ENCODE measurements at regions not wholly inside any gene's neighbourhood (a gene's known extent, or its start where the extent isn't known, plus 50 kb on each side); places are given as distances from the start of the nearest gene placed in this dataset.

DNA sequence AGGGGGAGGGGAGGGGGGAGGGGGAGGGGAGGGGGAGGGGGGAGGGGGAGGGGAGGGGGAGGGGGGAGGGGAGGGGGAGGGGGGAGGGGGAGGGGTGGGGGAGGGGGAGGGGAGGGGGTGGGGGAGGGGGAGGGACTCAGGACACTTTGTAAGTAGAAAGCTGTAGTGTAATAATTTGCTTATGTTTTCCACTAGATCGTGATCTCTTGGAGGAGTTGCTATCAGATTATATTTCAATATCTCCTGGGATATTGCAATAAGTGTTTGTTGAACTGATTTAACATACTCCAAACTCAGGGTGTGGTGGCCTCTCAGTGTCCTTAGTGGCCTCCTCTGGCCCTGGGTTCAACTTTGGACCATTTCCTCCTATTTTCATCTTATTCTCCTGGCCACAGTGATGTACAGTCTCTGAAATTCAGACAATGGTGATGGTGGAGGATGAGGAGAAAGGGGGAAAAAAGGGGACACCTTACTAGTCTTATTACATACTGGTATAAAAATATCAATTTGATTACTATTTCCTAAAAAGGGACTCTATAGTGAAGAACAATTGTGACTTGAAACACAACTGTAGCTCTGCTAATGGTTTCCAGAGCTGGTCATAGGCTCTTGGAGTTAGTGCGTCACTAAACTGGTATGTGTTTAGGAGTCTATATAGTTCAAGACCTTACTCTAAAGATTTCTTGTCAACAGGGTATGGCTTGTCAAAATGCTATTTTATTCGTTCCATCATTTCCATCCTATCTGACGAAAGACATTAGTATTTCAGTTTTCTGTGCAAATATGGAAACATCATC lies 89.6 kb downstream of the DDX1 start:
- TF ChIP-seq, protein P1, sequence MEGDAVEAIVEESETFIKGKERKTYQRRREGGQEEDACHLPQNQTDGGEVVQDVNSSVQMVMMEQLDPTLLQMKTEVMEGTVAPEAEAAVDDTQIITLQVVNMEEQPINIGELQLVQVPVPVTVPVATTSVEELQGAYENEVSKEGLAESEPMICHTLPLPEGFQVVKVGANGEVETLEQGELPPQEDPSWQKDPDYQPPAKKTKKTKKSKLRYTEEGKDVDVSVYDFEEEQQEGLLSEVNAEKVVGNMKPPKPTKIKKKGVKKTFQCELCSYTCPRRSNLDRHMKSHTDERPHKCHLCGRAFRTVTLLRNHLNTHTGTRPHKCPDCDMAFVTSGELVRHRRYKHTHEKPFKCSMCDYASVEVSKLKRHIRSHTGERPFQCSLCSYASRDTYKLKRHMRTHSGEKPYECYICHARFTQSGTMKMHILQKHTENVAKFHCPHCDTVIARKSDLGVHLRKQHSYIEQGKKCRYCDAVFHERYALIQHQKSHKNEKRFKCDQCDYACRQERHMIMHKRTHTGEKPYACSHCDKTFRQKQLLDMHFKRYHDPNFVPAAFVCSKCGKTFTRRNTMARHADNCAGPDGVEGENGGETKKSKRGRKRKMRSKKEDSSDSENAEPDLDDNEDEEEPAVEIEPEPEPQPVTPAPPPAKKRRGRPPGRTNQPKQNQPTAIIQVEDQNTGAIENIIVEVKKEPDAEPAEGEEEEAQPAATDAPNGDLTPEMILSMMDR (IDR thresholded peaks at IDR 0.05), result no peak
- H3K27ac ChIP-seq, result no peak overlapping the region
- no peak for ATAC-seq (ENCODE audit: insufficient number of reproducible peaks, low FRiP score, low read depth)
- no peaks in the 10 kb centered on the region for H3K36me3 ChIP-seq
- no peak overlapping the region for H3K4me3 ChIP-seq
- no peaks in the 10 kb centered on the region for H3K9me3 ChIP-seq
- no peaks in the 10 kb centered on the region for H3K27me3 ChIP-seq (replicated peaks; ENCODE audit: insufficient read depth)
- no peak for DNase-seq (ENCODE audit: low spot score)
- no peaks in the 10 kb centered on the region for H3K4me1 ChIP-seq (ENCODE audit: control insufficient read depth in 1 of 2, low read depth in 2 of 2)

DNA sequence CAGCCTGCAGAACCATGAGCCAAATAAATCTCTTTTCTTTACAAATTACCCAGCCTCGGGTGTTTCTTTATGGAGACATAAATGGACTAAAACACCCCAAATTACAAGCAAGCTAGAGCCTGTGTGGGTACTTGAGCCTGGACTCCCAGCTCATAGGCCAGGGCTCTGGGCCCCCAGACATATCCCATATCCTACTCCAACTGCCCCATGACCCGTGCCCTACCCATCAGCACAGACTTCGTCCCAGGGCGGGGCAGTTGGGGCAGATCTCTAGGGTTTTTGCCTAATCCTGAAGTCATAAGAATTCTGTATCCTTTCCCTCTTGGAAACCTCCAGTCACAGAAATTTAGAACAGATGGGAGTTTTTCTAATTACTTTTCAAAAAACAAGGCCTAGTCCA lies 90.7 kb downstream of the DDX1 start:
- no peak overlapping the region for H3K4me3 ChIP-seq
- no peaks in the 10 kb centered on the region for H3K4me1 ChIP-seq (ENCODE audit: control insufficient read depth in 1 of 2, low read depth in 2 of 2)
- H3K27me3 ChIP-seq (replicated peaks; ENCODE audit: insufficient read depth), result no peaks in the 10 kb centered on the region
- no peak for ATAC-seq (ENCODE audit: insufficient number of reproducible peaks, low FRiP score, low read depth)
- no peaks in the 10 kb centered on the region for H3K36me3 ChIP-seq
- DNase-seq (ENCODE audit: low spot score), result no peak
- H3K27ac ChIP-seq, result no peak overlapping the region
- TF ChIP-seq, protein P1 (IDR thresholded peaks at IDR 0.05), result no peak
- H3K9me3 ChIP-seq, result no peaks in the 10 kb centered on the region

DNA sequence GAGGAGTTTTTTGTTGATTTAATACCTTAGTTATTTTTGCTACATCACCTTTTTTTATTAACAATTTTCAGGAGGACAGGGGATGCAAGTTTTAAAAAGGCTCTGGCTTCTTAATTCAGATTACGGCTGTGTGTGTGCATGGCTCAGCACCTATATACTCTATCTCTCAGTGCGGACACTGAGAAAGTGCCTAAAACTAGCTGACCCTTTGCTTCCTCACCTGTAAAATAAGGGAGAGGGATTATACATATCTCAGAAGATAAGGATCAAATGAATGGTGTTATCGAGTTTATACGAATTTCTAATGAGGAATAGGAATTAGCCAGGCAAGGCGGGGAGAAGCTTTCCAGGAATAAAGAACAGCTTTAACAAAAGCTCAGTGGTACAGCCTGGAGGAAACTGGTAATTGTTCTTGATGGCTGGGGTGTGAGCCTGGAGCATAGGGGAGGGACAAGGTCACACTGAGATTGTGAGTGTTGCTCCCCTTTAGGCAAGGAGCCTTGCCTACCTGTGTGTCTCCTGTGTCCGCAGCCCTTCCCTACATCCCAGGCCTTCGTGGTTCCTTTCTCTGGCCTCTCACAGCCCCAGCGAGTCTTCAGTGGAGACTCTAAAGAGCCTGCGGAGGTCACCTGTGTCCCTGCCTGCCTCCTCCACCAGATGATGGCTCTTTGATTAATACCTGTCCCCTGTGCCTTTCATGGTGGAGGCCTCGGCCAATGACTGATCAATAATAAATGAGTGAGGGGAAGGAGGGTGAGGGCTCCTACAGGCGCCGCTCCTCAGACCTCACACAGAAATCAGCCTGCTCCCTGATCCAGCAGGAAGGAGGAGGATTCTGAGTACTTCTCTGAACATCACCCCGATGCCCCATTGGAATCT lies 92.7 kb downstream of the DDX1 start:
- TF ChIP-seq, protein P1 (IDR thresholded peaks at IDR 0.05), result no peak
- no peaks in the 10 kb centered on the region for H3K9me3 ChIP-seq
- H3K27ac ChIP-seq, result no peak overlapping the region
- H3K4me3 ChIP-seq, result no peak overlapping the region
- DNase-seq (ENCODE audit: low spot score), result no peak
- H3K4me1 ChIP-seq (ENCODE audit: control insufficient read depth in 1 of 2, low read depth in 2 of 2), result no peaks in the 10 kb centered on the region
- H3K27me3 ChIP-seq (replicated peaks; ENCODE audit: insufficient read depth), result no peaks in the 10 kb centered on the region
- ATAC-seq (ENCODE audit: insufficient number of reproducible peaks, low FRiP score, low read depth), result no peak
- H3K36me3 ChIP-seq, result no peaks in the 10 kb centered on the region

DNA sequence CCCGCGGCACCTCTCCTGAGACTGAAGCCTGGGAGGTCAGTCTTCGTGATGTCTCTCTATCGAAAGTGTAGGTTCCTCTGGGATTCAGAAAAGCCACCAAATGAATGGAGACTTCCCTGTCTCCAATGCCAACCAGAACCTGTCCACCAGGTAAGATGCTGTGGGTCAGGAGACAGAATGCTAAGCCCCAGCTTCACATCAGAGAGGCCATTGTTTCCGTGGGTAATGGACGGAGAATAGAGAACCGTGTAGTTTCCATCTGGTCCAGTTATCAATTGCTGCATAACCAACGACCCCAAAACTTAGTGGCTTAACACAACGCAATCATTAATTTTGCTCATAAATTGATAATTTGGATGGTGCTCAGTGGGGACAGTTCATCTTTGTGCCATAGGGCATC lies 93.5 kb downstream of the DDX1 start:
- TF ChIP-seq, protein P1 (IDR thresholded peaks at IDR 0.05), result no peak
- no peaks in the 10 kb centered on the region for H3K4me1 ChIP-seq (ENCODE audit: control insufficient read depth in 1 of 2, low read depth in 2 of 2)
- no peaks in the 10 kb centered on the region for H3K36me3 ChIP-seq
- H3K27me3 ChIP-seq (replicated peaks; ENCODE audit: insufficient read depth), result no peaks in the 10 kb centered on the region
- no peak overlapping the region for H3K4me3 ChIP-seq
- ATAC-seq (ENCODE audit: insufficient number of reproducible peaks, low FRiP score, low read depth) (no peak), DNase-seq (ENCODE audit: low spot score) (no peak)
- no peak overlapping the region for H3K27ac ChIP-seq
- no peaks in the 10 kb centered on the region for H3K9me3 ChIP-seq

DNA sequence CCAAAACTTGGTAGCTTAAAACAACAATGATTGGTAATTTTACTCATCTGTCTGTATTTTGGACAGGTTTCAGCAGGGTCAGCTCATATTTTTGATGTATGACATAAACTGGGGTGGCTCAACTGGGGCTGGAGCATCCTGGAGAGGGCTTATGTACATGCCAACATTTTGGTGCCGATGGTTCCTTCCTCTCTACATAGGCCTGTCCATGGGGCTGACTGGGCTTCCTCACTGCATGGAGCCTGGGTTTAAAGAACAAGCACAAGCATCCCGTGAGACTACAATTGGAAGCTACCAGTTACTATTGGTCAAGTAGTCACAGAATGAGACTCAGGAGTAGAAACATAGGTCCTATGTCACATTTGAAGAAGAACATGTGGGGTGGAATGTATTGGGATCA lies 95.0 kb downstream of the DDX1 start:
- no peak overlapping the region for H3K27ac ChIP-seq
- no peaks in the 10 kb centered on the region for H3K4me1 ChIP-seq (ENCODE audit: control insufficient read depth in 1 of 2, low read depth in 2 of 2)
- ATAC-seq (ENCODE audit: insufficient number of reproducible peaks, low FRiP score, low read depth), result no peak

More for the DNA sequence above, 95.0 kb downstream of the DDX1 start:
- DNase-seq (ENCODE audit: low spot score), result no peak
- H3K9me3 ChIP-seq, result no peaks in the 10 kb centered on the region
- H3K36me3 ChIP-seq, result no peaks in the 10 kb centered on the region
- TF ChIP-seq, protein P1 (IDR thresholded peaks at IDR 0.05), result no peak
- no peaks in the 10 kb centered on the region for H3K27me3 ChIP-seq (replicated peaks; ENCODE audit: insufficient read depth)
- H3K4me3 ChIP-seq, result no peak overlapping the region

Data from thoracic aorta (tissue), 2 donors.